ENCODE measurements at regions not wholly inside any gene's neighbourhood (a gene's known extent, or its start where the extent isn't known, plus 50 kb on each side); places are given as distances from the start of the nearest gene placed in this dataset.

GRCh38 chr16:7218936-7219335 is 113.7 kb upstream of the RBFOX1 start (continued):
- TF ChIP-seq REST (IDR thresholded peaks at IDR 0.05; ENCODE audit: low read depth) (no peak), SIN3A (IDR thresholded peaks at IDR 0.05; ENCODE audit: low read depth) (no peak), CEBPB (IDR thresholded peaks at IDR 0.05; ENCODE audit: low read depth) (no peak), CBX3 (IDR thresholded peaks at IDR 0.05; ENCODE audit: low read depth) (no peak), ZNF274 (IDR thresholded peaks at IDR 0.05; ENCODE audit: low read depth, low read length) (no peak), ELF1 (IDR thresholded peaks at IDR 0.05; ENCODE audit: borderline replicate concordance, low read depth) (no peak)

- Histone ChIP-seq H2AFZ (ENCODE audit: low read depth, low read length, poor library complexity, severe bottlenecking) (no peak overlapping the region), H3K9ac (ENCODE audit: low read length) (no peak overlapping the region), H3K27ac (ENCODE audit: low read depth, low read length) (no peak overlapping the region), H3K9me3 (ENCODE audit: control insufficient read depth in 1 of 2, insufficient read depth in 1 of 2, low read depth in 1 of 2, low read length in 2 of 2) (peaks cover 10 to 27% of the 10 kb centered on the region in 2 experiments; a peak in 2 of 4 replicates), H3K4me3 (replicated peaks in 1 of 2; ENCODE audit: low read depth in 1 of 2, low read length in 2 of 2) (no peak overlapping the region), H3K36me3 (ENCODE audit: control insufficient read depth in 1 of 2, insufficient read depth in 2 of 2, low read length in 2 of 2) (no peaks in the 10 kb centered on the region), H3K79me2 (ENCODE audit: insufficient read depth, low read length) (no peaks in the 10 kb centered on the region), H3K9me2 (ENCODE audit: insufficient read depth) (no peaks in the 10 kb centered on the region), H3K27me3 (ENCODE audit: insufficient read depth, low read length) (no peaks in the 10 kb centered on the region), H4K20me1 (ENCODE audit: insufficient read depth) (no peaks in the 10 kb centered on the region), H3K4me2 (ENCODE audit: low read length) (no peak overlapping the region), H3K4me1 (ENCODE audit: control insufficient read depth in 1 of 2, insufficient read depth in 2 of 2, low read length in 2 of 2) (no peaks in the 10 kb centered on the region)
- no TSS peak for BruUV-seq (replicated peaks)
- RAD21 ChIA-PET (ENCODE audit: low non-redundant PET in 1 of 2, low total read pairs in 2 of 2, uncharacterized antibody in 2 of 2, unreplicated experiment in 2 of 2): no interaction called here
- intact Hi-C loops (cut with micrococcal nuclease): no loop called here
- ATAC-seq: no peak
- POLR2A ChIA-PET: no interaction called here
- CTCF ChIA-PET: no interaction called here
- TF ChIP-seq ZBTB33 (IDR thresholded peaks at IDR 0.05; ENCODE audit: extremely low read depth, insufficient replicate concordance, low read length) (no peak), EGR1 (IDR thresholded peaks at IDR 0.05; ENCODE audit: low read depth) (no peak), ELF1 (IDR thresholded peaks at IDR 0.05; ENCODE audit: borderline replicate concordance, low read depth) (no peak), EZH2phosphoT487 (IDR thresholded peaks at IDR 0.05; ENCODE audit: borderline replicate concordance) (no peak), ZFX (IDR thresholded peaks at IDR 0.05) (no peak), SRF (IDR thresholded peaks at IDR 0.05; ENCODE audit: low read depth) (no peak), SIN3A (IDR thresholded peaks at IDR 0.05; ENCODE audit: low read depth) (no peak)
- no peak for DNase-seq (ENCODE audit: low read depth, low spot score)
Observed at GRCh38 chr16:7217797-7218196, 114.8 kb upstream of the RBFOX1 start.
